Gastroesophageal sphincter (tissue), 4 donors: ENCODE measurements at regions not wholly inside any gene's neighbourhood (a gene's known extent, or its start where the extent isn't known, plus 50 kb on each side); places are given as distances from the start of the nearest gene placed in this dataset.

Source experiments
- ATAC-seq: fragments of 150-250 bp; one replicate; pipeline ENCODE4 v1.9.1; 2016; ENCODE audit warnings: mild to moderate bottlenecking, moderate library complexity
- H3K27ac ChIP-seq, 4 donors: fragments of 200-600 bp; sonication (generic) in 3 of 4; 1 replicate in 3 of 4; 2 replicates in 1 of 4; pipeline ENCODE4 v1.5.1; 2016 to 2019
- H3K27me3 ChIP-seq: fragments of 200-600 bp; sonication (generic); one replicate; pipeline ENCODE4 v1.5.1; 2019
- H3K36me3 ChIP-seq, 2 donors: fragments of 200-600 bp; sonication (generic); one replicate each; pipeline ENCODE4 v1.5.1; 2019; ENCODE audit warnings: control low read depth in 1 of 2
- H3K4me1 ChIP-seq, 3 donors: fragments of 200-600 bp; sonication (generic); 1 replicate in 2 of 3; 2 replicates in 1 of 3; pipeline ENCODE4 v1.5.1; 2016 to 2019; ENCODE audit warnings: control low read depth in 2 of 3
- H3K4me3 ChIP-seq, 2 donors: fragments of 200-600 bp; sonication (generic); one replicate each; pipeline ENCODE4 v1.5.1; 2019; ENCODE audit warnings: mild to moderate bottlenecking in 1 of 2, moderate library complexity in 1 of 2
- H3K9me3 ChIP-seq, 3 donors: fragments of 200-600 bp; sonication (generic); one replicate each; pipeline ENCODE4 v1.5.1; 2017 to 2019; ENCODE audit warnings: control low read depth in 2 of 3
- EP300 ChIP-seq: sonication (generic); formaldehyde crosslinking; IDR thresholded peaks from one replicate; pipeline ENCODE4 v1.6.1; 2017; ENCODE audit warnings: antibody characterized with exemption, mild to moderate bottlenecking
- POLR2A ChIP-seq, 2 donors: fragments of 450-650 bp; IDR thresholded peaks; one replicate each; pipeline ENCODE4 v1.6.1; 2017; ENCODE audit warnings: antibody characterized with exemption in 2 of 2, mild to moderate bottlenecking in 2 of 2, moderate library complexity in 1 of 2
- POLR2AphosphoS5 ChIP-seq: sonication (generic); formaldehyde crosslinking; IDR thresholded peaks from one replicate; pipeline ENCODE4 v1.6.1; 2017; ENCODE audit warnings: antibody characterized with exemption
- WGBS, 2 donors: methylation state at CpG; one replicate each; pipeline ENCODE4 v1.1.5; 2018; ENCODE audit warnings: low coverage in 1 of 2; 5-methylcytosine and 5-hydroxymethylcytosine counted together
- TF ChIP-seq, protein P1 (sequence below), 4 experiments: fragments of 200-600 bp in 2 of 4; fragments of 450-650 bp in 2 of 4; sonication (generic) in 1 of 4; IDR thresholded peaks; one replicate each; pipeline ENCODE4 v1.5.1; 2017 to 2019; ENCODE audit warnings: antibody characterized with exemption in 4 of 4, mild to moderate bottlenecking in 2 of 4, moderate library complexity in 2 of 4

- Histone ChIP-seq H3K4me3 (no peak overlapping the region), H3K27ac (no peak overlapping the region), H3K27me3 (no peaks in the 10 kb centered on the region), H3K9me3 (no peaks in the 10 kb centered on the region), H3K36me3 (no peaks in the 10 kb centered on the region), H3K4me1 (no peaks in the 10 kb centered on the region)
- WGBS, 2 donors: 48% methylated on average over 2 of the region's 2 CpGs; no CpG with 5 or more reads in 1 of the 2 donors
- TF ChIP-seq POLR2A (IDR thresholded peaks at IDR 0.05) (no peak), EP300 (no peak), POLR2AphosphoS5 (no peak)
- TF ChIP-seq, protein P1, sequence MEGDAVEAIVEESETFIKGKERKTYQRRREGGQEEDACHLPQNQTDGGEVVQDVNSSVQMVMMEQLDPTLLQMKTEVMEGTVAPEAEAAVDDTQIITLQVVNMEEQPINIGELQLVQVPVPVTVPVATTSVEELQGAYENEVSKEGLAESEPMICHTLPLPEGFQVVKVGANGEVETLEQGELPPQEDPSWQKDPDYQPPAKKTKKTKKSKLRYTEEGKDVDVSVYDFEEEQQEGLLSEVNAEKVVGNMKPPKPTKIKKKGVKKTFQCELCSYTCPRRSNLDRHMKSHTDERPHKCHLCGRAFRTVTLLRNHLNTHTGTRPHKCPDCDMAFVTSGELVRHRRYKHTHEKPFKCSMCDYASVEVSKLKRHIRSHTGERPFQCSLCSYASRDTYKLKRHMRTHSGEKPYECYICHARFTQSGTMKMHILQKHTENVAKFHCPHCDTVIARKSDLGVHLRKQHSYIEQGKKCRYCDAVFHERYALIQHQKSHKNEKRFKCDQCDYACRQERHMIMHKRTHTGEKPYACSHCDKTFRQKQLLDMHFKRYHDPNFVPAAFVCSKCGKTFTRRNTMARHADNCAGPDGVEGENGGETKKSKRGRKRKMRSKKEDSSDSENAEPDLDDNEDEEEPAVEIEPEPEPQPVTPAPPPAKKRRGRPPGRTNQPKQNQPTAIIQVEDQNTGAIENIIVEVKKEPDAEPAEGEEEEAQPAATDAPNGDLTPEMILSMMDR (IDR thresholded peaks at IDR 0.05): no peak
- no peak for ATAC-seq
These were observed 987.9 kb downstream of the PLA2G4A start for GRCh38 chr1:187816646-187817045.

GRCh38 chr1:187817782-187818181 is 989.0 kb downstream of the PLA2G4A start:
- Histone ChIP-seq H3K36me3 (no peaks in the 10 kb centered on the region), H3K27ac (no peak overlapping the region), H3K4me3 (no peak overlapping the region), H3K4me1 (no peaks in the 10 kb centered on the region), H3K9me3 (peaks cover 0 to 5% (median 0%) of the 10 kb centered on the region in 3 donors), H3K27me3 (no peaks in the 10 kb centered on the region)
- TF ChIP-seq, protein P1 (IDR thresholded peaks at IDR 0.05): no peak
- TF ChIP-seq EP300: no peak
- no peak for TF ChIP-seq POLR2AphosphoS5
- no peak for TF ChIP-seq POLR2A (IDR thresholded peaks at IDR 0.05)
- ATAC-seq: no peak
- 80 to 100% methylated on average over 1 of the region's 5 CpGs for WGBS, 2 donors

DNA sequence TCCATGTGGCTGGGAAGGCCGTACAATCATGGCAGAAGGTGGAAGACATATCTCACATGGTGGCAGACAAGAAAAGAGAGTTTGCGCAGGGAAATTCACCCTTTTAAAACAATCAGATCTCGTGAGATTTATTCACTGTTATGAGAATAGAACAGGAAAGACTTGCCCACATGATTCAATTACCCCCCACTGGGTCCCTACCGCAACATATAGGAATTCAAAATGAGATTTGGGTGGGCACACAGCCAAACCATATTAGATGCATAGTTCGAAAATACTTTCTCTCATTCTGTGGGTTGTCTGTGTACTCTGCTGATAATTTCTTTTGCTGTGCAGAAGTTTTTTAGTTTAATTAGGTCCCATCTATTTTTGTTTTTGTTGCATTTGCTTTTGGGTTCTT is 990.3 kb downstream of the PLA2G4A start:
- ATAC-seq: no peak
- Histone ChIP-seq H3K27ac (no peak overlapping the region), H3K36me3 (no peaks in the 10 kb centered on the region), H3K27me3 (no peaks in the 10 kb centered on the region), H3K4me3 (no peak overlapping the region), H3K9me3 (peaks cover 0 to 5% (median 0%) of the 10 kb centered on the region in 3 donors), H3K4me1 (no peaks in the 10 kb centered on the region)
- no peak for TF ChIP-seq EP300
- no peak for TF ChIP-seq POLR2AphosphoS5
- TF ChIP-seq, protein P1 (IDR thresholded peaks at IDR 0.05): no peak
- TF ChIP-seq POLR2A (IDR thresholded peaks at IDR 0.05): no peak
- WGBS, 2 donors: 29 to 46% methylated on average over 5 of the region's 5 CpGs

GRCh38 chr1:187836557-187836956 is 1007.8 kb downstream of the PLA2G4A start:
- TF ChIP-seq, protein P1 (IDR thresholded peaks at IDR 0.05): no peak
- TF ChIP-seq POLR2A (IDR thresholded peaks at IDR 0.05) (no peak), POLR2AphosphoS5 (no peak), EP300 (no peak)
- Histone ChIP-seq H3K9me3 (peaks cover 0 to 6% (median 0%) of the 10 kb centered on the region in 3 donors), H3K4me1 (no peaks in the 10 kb centered on the region), H3K27ac (no peak overlapping the region), H3K36me3 (no peaks in the 10 kb centered on the region), H3K27me3 (no peaks in the 10 kb centered on the region), H3K4me3 (no peak overlapping the region)
- WGBS, 2 donors: 81 to 100% methylated on average over 4 to 7 of the region's 12 CpGs
- no peak for ATAC-seq

GRCh38 chr1:187837787-187838186 is 1009.0 kb downstream of the PLA2G4A start:
- TF ChIP-seq EP300 (no peak), POLR2AphosphoS5 (no peak), POLR2A (IDR thresholded peaks at IDR 0.05) (no peak)
- TF ChIP-seq, protein P1 (IDR thresholded peaks at IDR 0.05): no peak
- Histone ChIP-seq H3K4me3 (no peak overlapping the region), H3K27ac (no peak overlapping the region), H3K4me1 (no peaks in the 10 kb centered on the region), H3K36me3 (no peaks in the 10 kb centered on the region), H3K9me3 (peaks cover 0 to 6% (median 0%) of the 10 kb centered on the region in 3 donors), H3K27me3 (no peaks in the 10 kb centered on the region)
- no peak for ATAC-seq
- WGBS, 2 donors: 71 to 78% methylated on average over 1 to 2 of the region's 2 CpGs
